ENCODE measurements at regions not wholly inside any gene's neighbourhood (a gene's known extent, or its start where the extent isn't known, plus 50 kb on each side); places are given as distances from the start of the nearest gene placed in this dataset.

DNA sequence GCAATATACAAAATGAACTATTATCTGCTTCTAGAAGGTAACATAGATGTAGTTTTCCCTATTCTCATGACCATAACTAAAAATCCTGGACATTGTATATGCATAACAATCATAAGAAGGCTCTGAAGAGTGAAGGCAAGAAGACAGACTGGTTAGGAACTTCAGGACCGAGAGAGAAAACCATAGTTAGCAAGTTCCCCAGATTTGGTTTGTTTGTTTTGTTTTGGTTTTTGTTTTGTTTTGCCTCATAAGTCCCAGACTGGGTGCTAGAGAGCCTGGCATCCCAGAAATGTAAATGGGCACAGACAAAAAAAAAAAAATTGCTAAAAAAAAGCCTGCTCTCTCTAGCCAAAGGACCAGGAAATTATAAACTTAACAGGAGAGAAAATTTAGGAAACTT, 192.2 kb upstream of the FBXO11 start:
- ChIA-PET CTCF (no interaction called here), POLR2A (no interaction called here)
- DNase-seq (ENCODE audit: extremely low spot score): no peak
- TF ChIP-seq FOXA1 (IDR thresholded peaks at IDR 0.05) (no peak), NFRKB (IDR thresholded peaks at IDR 0.05) (no peak), ARNT (IDR thresholded peaks at IDR 0.05) (no peak), FOXM1 (IDR thresholded peaks at IDR 0.05; ENCODE audit: borderline replicate concordance) (no peak), HDGF (IDR thresholded peaks at IDR 0.05; ENCODE audit: borderline replicate concordance) (no peak), SUZ12 (IDR thresholded peaks at IDR 0.05) (no peak), BHLHE40 (IDR thresholded peaks at IDR 0.05; ENCODE audit: borderline replicate concordance) (no peak), FOXK2 (IDR thresholded peaks at IDR 0.05) (no peak), L3MBTL2 (conservative IDR thresholded peaks at IDR 0.05) (no peak), ZNF384 (IDR thresholded peaks at IDR 0.05) (no peak), PKNOX1 (IDR thresholded peaks at IDR 0.05) (no peak), LEF1 (IDR thresholded peaks at IDR 0.05; ENCODE audit: borderline replicate concordance) (no peak), TARDBP (IDR thresholded peaks at IDR 0.05) (no peak), ELF4 (IDR thresholded peaks at IDR 0.05) (no peak), CTBP1 (IDR thresholded peaks at IDR 0.05; ENCODE audit: borderline replicate concordance) (no peak), SP1 (IDR thresholded peaks at IDR 0.05) (no peak)

DNA sequence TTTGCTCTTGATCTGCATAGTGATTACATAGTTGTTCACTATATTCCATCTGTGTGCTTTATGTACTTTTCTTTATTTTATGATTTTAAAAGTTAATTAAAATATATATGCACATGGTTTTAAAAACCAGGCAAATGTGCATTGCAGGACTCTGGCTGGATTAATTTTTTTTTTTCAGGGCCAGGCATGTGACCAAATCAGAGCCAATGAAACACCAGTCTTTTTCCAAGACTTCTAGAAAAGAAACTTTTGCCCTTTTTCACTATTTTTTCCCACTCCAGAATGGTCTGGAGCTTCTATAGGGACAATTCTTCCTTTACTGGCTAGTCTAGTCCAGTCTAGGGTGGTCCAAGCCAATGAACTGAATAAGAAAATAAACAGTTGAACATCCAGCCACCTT, 198.1 kb upstream of the FBXO11 start:
- TF ChIP-seq BHLHE40 (IDR thresholded peaks at IDR 0.05; ENCODE audit: borderline replicate concordance) (no peak), LEF1 (IDR thresholded peaks at IDR 0.05; ENCODE audit: borderline replicate concordance) (no peak), SUZ12 (IDR thresholded peaks at IDR 0.05) (no peak), FOXK2 (IDR thresholded peaks at IDR 0.05) (no peak), ELF4 (IDR thresholded peaks at IDR 0.05) (no peak), ZNF384 (IDR thresholded peaks at IDR 0.05) (no peak), NFRKB (IDR thresholded peaks at IDR 0.05) (no peak), SP1 (IDR thresholded peaks at IDR 0.05) (no peak)
- POLR2A ChIA-PET: interaction anchor here (1.6 kb wide), 1 partner anchor 198 kb away, joined by 7 read pairs; no protein-coding TSS in a partner anchor
- CTCF ChIA-PET: no interaction called here
- DNase-seq (ENCODE audit: extremely low spot score): no peak

GRCh38 chr2:48105848-48106247, 199.6 kb upstream of the FBXO11 start:
- DNase-seq (ENCODE audit: extremely low spot score): no peak
- CTCF ChIA-PET: interaction anchor here (0.7 kb wide), 1 partner anchor 247 kb away, joined by 4 read pairs; no protein-coding TSS in a partner anchor
- POLR2A ChIA-PET: interaction anchor here (1.6 kb wide), 1 partner anchor 199 kb away, joined by 7 read pairs; no protein-coding TSS in a partner anchor
- TF ChIP-seq ELF4 (IDR thresholded peaks at IDR 0.05) (no peak), FOXK2 (IDR thresholded peaks at IDR 0.05) (no peak), PKNOX1 (IDR thresholded peaks at IDR 0.05) (no peak), HDGF (IDR thresholded peaks at IDR 0.05; ENCODE audit: borderline replicate concordance) (no peak), NFRKB (IDR thresholded peaks at IDR 0.05) (no peak)

- TF ChIP-seq FOXA1 (IDR thresholded peaks at IDR 0.05) (no peak), BHLHE40 (IDR thresholded peaks at IDR 0.05; ENCODE audit: borderline replicate concordance) (no peak), PKNOX1 (IDR thresholded peaks at IDR 0.05) (no peak), SP1 (IDR thresholded peaks at IDR 0.05) (no peak)
- ChIA-PET POLR2A (interaction anchor here (1.2 kb wide), 1 partner anchor 324 kb away, joined by 4 read pairs; the partner anchor contains the start of gene MSH6), CTCF (interaction anchor here (0.6 to 1.2 kb wide), 6 partner anchors 146 to 338 kb away, joined by 3 to 5 read pairs (median 3); no protein-coding TSS in a partner anchor)
- no peak for DNase-seq (ENCODE audit: extremely low spot score)
Measured at GRCh38 chr2:48107326-48107925, 201.1 kb upstream of the FBXO11 start.

- no peak for DNase-seq (ENCODE audit: extremely low spot score)
- POLR2A ChIA-PET: no interaction called here
- TF ChIP-seq ELF4 (IDR thresholded peaks at IDR 0.05) (no peak), ZNF384 (IDR thresholded peaks at IDR 0.05) (no peak), SP1 (IDR thresholded peaks at IDR 0.05) (no peak), FOXA1 (IDR thresholded peaks at IDR 0.05) (no peak)
- CTCF ChIA-PET: interaction anchor here (0.7 kb wide), 1 partner anchor 1458 kb away, joined by 3 read pairs; no protein-coding TSS in a partner anchor
Measured at GRCh38 chr2:48108455-48108854, 202.2 kb upstream of the FBXO11 start.

GRCh38 chr2:48109491-48110204, 203.3 kb upstream of the FBXO11 start:
- ChIA-PET POLR2A (no interaction called here), CTCF (interaction anchor here (0.6 kb wide), 1 partner anchor 209 kb away, joined by 3 read pairs; no protein-coding TSS in a partner anchor)
- TF ChIP-seq LEF1 (IDR thresholded peaks at IDR 0.05; ENCODE audit: borderline replicate concordance): no peak
- no peak for TF ChIP-seq NFRKB (IDR thresholded peaks at IDR 0.05)

DNA sequence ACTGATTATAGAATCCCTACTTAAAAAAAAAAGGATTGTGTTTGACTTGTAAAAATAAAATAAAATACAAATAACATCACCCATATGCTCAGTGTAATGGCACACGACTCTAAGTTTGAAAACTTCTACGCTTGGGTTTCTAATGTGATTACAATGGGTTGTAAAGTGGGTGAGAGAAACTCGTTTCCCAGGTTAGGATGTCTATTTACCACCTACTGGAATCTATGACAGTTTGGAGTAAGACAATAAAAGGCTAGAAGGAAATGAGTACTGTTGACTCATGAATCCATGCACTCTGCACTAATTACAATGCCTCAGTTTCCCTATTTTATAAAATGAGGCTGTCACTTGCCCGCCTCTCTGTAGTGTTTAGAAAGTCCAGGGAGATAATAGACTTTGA, 204.0 kb upstream of the FOXN2 start:
- POLR2A ChIA-PET: no interaction called here
- CTCF ChIA-PET: interaction anchor here (0.6 kb wide), 1 partner anchor 284 kb away, joined by 3 read pairs; no protein-coding TSS in a partner anchor
- TF ChIP-seq ARNT (IDR thresholded peaks at IDR 0.05) (no peak), NFRKB (IDR thresholded peaks at IDR 0.05) (no peak), LEF1 (IDR thresholded peaks at IDR 0.05; ENCODE audit: borderline replicate concordance) (no peak), ZNF384 (IDR thresholded peaks at IDR 0.05) (no peak), CTBP1 (IDR thresholded peaks at IDR 0.05; ENCODE audit: borderline replicate concordance) (no peak), SP1 (IDR thresholded peaks at IDR 0.05) (no peak), ELF4 (IDR thresholded peaks at IDR 0.05) (no peak), BHLHE40 (IDR thresholded peaks at IDR 0.05; ENCODE audit: borderline replicate concordance) (no peak), SUZ12 (IDR thresholded peaks at IDR 0.05) (no peak), TARDBP (IDR thresholded peaks at IDR 0.05) (no peak), FOXA1 (IDR thresholded peaks at IDR 0.05) (no peak), FOXM1 (IDR thresholded peaks at IDR 0.05; ENCODE audit: borderline replicate concordance) (no peak), L3MBTL2 (conservative IDR thresholded peaks at IDR 0.05) (no peak)
- no peak for DNase-seq (ENCODE audit: extremely low spot score)

More at GRCh38 chr2:48109491-48110204, 203.3 kb upstream of the FBXO11 start:
- no peak for DNase-seq (ENCODE audit: extremely low spot score)

Data from HEK293T (cell line).